ENCODE measurements at regions not wholly inside any gene's neighbourhood (a gene's known extent, or its start where the extent isn't known, plus 50 kb on each side); places are given as distances from the start of the nearest gene placed in this dataset.

GRCh38 chr3:178169421-178169820, 366.8 kb upstream of the KCNMB2 start:
- DNase-seq (ENCODE audit: insufficient read length, low spot score) (no peak), FAIRE-seq (no peak)
- TF ChIP-seq POLR2AphosphoS5 (IDR thresholded peaks at IDR 0.05; ENCODE audit: low read depth, low read length): no peak

GRCh38 chr3:178170698-178171535, 365.3 kb upstream of the KCNMB2 start:
- no peak for FAIRE-seq
- DNase-seq (ENCODE audit: insufficient read length, low spot score): no peak
- TF ChIP-seq TAF1 (IDR thresholded peaks at IDR 0.05; ENCODE audit: low read depth, low read length): no peak
- TF ChIP-seq SPI1 (IDR thresholded peaks at IDR 0.05; ENCODE audit: low read depth, low read length): no peak

GRCh38 chr3:178172121-178172520, 364.1 kb upstream of the KCNMB2 start:
- no peak for DNase-seq (ENCODE audit: insufficient read length, low spot score)
- no peak for TF ChIP-seq SPI1 (IDR thresholded peaks at IDR 0.05; ENCODE audit: low read depth, low read length)
- no peak for TF ChIP-seq PAX5 (IDR thresholded peaks at IDR 0.05; ENCODE audit: insufficient read depth, low read length, severe bottlenecking)
- TF ChIP-seq POLR2A (IDR thresholded peaks at IDR 0.05; ENCODE audit: low read depth, low read length): no peak
- TF ChIP-seq POU2F2 (IDR thresholded peaks at IDR 0.05; ENCODE audit: low read depth, low read length): no peak
- no peak for TF ChIP-seq POLR2AphosphoS5 (IDR thresholded peaks at IDR 0.05; ENCODE audit: low read depth, low read length)
- no peak for TF ChIP-seq TAF1 (IDR thresholded peaks at IDR 0.05; ENCODE audit: low read depth, low read length)
- no peak for FAIRE-seq

- FAIRE-seq (no peak), DNase-seq (ENCODE audit: insufficient read length, low spot score) (no peak)
- TF ChIP-seq PAX5 (IDR thresholded peaks at IDR 0.05; ENCODE audit: insufficient read depth, low read length, severe bottlenecking) (no peak), SPI1 (IDR thresholded peaks at IDR 0.05; ENCODE audit: low read depth, low read length) (no peak), POLR2A (IDR thresholded peaks at IDR 0.05; ENCODE audit: low read depth, low read length) (no peak), POLR2AphosphoS5 (IDR thresholded peaks at IDR 0.05; ENCODE audit: low read depth, low read length) (no peak)
Measured at GRCh38 chr3:178174201-178174915, 361.9 kb upstream of the KCNMB2 start.

GRCh38 chr3:178181088-178181487, 355.1 kb upstream of the KCNMB2 start:
- DNase-seq (ENCODE audit: insufficient read length, low spot score): no peak
- FAIRE-seq: no peak
- TF ChIP-seq TAF1 (IDR thresholded peaks at IDR 0.05; ENCODE audit: low read depth, low read length) (no peak), POLR2AphosphoS5 (IDR thresholded peaks at IDR 0.05; ENCODE audit: low read depth, low read length) (no peak), POLR2A (IDR thresholded peaks at IDR 0.05; ENCODE audit: low read depth, low read length) (no peak), SPI1 (IDR thresholded peaks at IDR 0.05; ENCODE audit: low read depth, low read length) (no peak), PAX5 (IDR thresholded peaks at IDR 0.05; ENCODE audit: insufficient read depth, low read length, severe bottlenecking) (no peak), POU2F2 (IDR thresholded peaks at IDR 0.05; ENCODE audit: low read depth, low read length) (no peak)

- FAIRE-seq (no peak), DNase-seq (ENCODE audit: insufficient read length, low spot score) (no peak)
- no peak for TF ChIP-seq SPI1 (IDR thresholded peaks at IDR 0.05; ENCODE audit: low read depth, low read length)
Measured at GRCh38 chr3:178181784-178182183, 354.5 kb upstream of the KCNMB2 start.

GRCh38 chr3:178182337-178182779, 353.9 kb upstream of the KCNMB2 start:
- FAIRE-seq (no peak), DNase-seq (ENCODE audit: insufficient read length, low spot score) (no peak)
- TF ChIP-seq POU2F2 (IDR thresholded peaks at IDR 0.05; ENCODE audit: low read depth, low read length): no peak
- no peak for TF ChIP-seq TAF1 (IDR thresholded peaks at IDR 0.05; ENCODE audit: low read depth, low read length)

GRCh38 chr3:178184833-178185232, 351.4 kb upstream of the KCNMB2 start:
- DNase-seq (ENCODE audit: insufficient read length, low spot score) (no peak), FAIRE-seq (no peak)
- TF ChIP-seq POU2F2 (IDR thresholded peaks at IDR 0.05; ENCODE audit: low read depth, low read length) (no peak), SPI1 (IDR thresholded peaks at IDR 0.05; ENCODE audit: low read depth, low read length) (no peak), POLR2AphosphoS5 (IDR thresholded peaks at IDR 0.05; ENCODE audit: low read depth, low read length) (no peak), PAX5 (IDR thresholded peaks at IDR 0.05; ENCODE audit: insufficient read depth, low read length, severe bottlenecking) (no peak), TAF1 (IDR thresholded peaks at IDR 0.05; ENCODE audit: low read depth, low read length) (no peak), POLR2A (IDR thresholded peaks at IDR 0.05; ENCODE audit: low read depth, low read length) (no peak)

GRCh38 chr3:178186666-178187065, 349.6 kb upstream of the KCNMB2 start:
- FAIRE-seq (no peak), DNase-seq (ENCODE audit: insufficient read length, low spot score) (no peak)
- no peak for TF ChIP-seq PAX5 (IDR thresholded peaks at IDR 0.05; ENCODE audit: insufficient read depth, low read length, severe bottlenecking)
- no peak for TF ChIP-seq TAF1 (IDR thresholded peaks at IDR 0.05; ENCODE audit: low read depth, low read length)
- TF ChIP-seq SPI1 (IDR thresholded peaks at IDR 0.05; ENCODE audit: low read depth, low read length): no peak
- no peak for TF ChIP-seq POU2F2 (IDR thresholded peaks at IDR 0.05; ENCODE audit: low read depth, low read length)
- no peak for TF ChIP-seq POLR2AphosphoS5 (IDR thresholded peaks at IDR 0.05; ENCODE audit: low read depth, low read length)
- TF ChIP-seq POLR2A (IDR thresholded peaks at IDR 0.05; ENCODE audit: low read depth, low read length): no peak

- no peak for FAIRE-seq
- no peak for DNase-seq (ENCODE audit: insufficient read length, low spot score)
- TF ChIP-seq PAX5 (IDR thresholded peaks at IDR 0.05; ENCODE audit: insufficient read depth, low read length, severe bottlenecking): no peak
- TF ChIP-seq POLR2AphosphoS5 (IDR thresholded peaks at IDR 0.05; ENCODE audit: low read depth, low read length): no peak
- TF ChIP-seq SPI1 (IDR thresholded peaks at IDR 0.05; ENCODE audit: low read depth, low read length): no peak
- no peak for TF ChIP-seq POLR2A (IDR thresholded peaks at IDR 0.05; ENCODE audit: low read depth, low read length)
- TF ChIP-seq POU2F2 (IDR thresholded peaks at IDR 0.05; ENCODE audit: low read depth, low read length): no peak
- TF ChIP-seq TAF1 (IDR thresholded peaks at IDR 0.05; ENCODE audit: low read depth, low read length): no peak
Measured at GRCh38 chr3:178189854-178190253, 346.4 kb upstream of the KCNMB2 start.

Data from GM12891 (cell line).